DND-41 (cell line): ENCODE measurements at regions not wholly inside any gene's neighbourhood (a gene's known extent, or its start where the extent isn't known, plus 50 kb on each side); places are given as distances from the start of the nearest gene placed in this dataset.
"Not testable (repeated sequence)": the region's sequence is repeated elsewhere in the genome, so short reads cannot be mapped to it uniquely, and the experiment has no call there.

ENCODE experiments used
- EZH2 ChIP-seq: IDR thresholded peaks from 3 replicates; pipeline ENCODE4 v1.6.1; 2012; ENCODE audit warnings: borderline replicate concordance, low read depth, mild to moderate bottlenecking, moderate library complexity, low read length, inconsistent platforms; ENCODE audit not compliant: severe bottlenecking
- TF ChIP-seq, protein P1 (sequence below): IDR thresholded peaks from 2 replicates; pipeline ENCODE4 v1.5.1; 2012; ENCODE audit warnings: borderline replicate concordance, low read length, moderate library complexity, mild to moderate bottlenecking; ENCODE audit not compliant: poor library complexity, severe bottlenecking; ENCODE audit errors: extremely low read depth

DNA sequence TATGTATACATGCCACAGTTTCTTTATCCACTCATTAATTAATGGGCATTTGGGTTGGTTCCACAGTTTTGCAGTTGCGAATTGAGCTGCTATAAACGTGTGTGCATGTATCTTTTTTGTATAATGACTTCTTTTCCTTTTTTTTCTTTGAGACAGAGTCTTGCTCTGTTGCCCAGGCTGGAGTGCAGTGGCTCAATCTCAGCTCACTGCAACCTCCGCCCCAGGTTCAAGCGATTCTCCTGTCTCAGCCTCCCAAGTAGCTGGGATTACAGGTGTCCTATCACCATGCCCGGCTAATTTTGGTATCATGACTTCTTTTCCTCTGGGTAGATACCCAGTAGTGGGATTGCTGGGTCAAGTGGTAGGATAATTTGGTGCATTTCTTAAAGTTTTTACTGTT lies 211.4 kb downstream of the BCAS1 start:
- TF ChIP-seq, protein P1, sequence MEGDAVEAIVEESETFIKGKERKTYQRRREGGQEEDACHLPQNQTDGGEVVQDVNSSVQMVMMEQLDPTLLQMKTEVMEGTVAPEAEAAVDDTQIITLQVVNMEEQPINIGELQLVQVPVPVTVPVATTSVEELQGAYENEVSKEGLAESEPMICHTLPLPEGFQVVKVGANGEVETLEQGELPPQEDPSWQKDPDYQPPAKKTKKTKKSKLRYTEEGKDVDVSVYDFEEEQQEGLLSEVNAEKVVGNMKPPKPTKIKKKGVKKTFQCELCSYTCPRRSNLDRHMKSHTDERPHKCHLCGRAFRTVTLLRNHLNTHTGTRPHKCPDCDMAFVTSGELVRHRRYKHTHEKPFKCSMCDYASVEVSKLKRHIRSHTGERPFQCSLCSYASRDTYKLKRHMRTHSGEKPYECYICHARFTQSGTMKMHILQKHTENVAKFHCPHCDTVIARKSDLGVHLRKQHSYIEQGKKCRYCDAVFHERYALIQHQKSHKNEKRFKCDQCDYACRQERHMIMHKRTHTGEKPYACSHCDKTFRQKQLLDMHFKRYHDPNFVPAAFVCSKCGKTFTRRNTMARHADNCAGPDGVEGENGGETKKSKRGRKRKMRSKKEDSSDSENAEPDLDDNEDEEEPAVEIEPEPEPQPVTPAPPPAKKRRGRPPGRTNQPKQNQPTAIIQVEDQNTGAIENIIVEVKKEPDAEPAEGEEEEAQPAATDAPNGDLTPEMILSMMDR: not testable (repeated sequence)
- TF ChIP-seq EZH2: not testable (repeated sequence)
